ENCODE measurements at regions not wholly inside any gene's neighbourhood (a gene's known extent, or its start where the extent isn't known, plus 50 kb on each side); places are given as distances from the start of the nearest gene placed in this dataset.

DNA sequence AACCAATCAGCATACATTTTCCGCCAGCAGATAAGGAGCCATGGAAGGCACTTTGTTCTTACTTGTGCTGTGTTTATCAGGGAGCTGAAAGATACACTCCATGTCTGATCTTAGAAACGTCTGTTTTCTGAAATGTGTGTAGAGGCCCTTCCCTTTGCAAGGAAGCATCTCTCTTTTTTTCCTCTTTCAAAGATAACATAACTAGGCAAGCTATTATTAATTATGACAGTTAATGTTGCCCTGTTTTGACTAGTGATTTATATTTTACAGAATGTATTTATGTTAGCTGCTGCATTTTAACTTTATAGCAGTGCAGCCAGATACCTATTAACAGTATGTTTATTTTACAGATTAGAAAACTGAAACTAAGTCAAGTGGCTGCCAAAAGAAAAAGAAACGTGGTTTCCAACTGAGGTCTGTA lies 683.2 kb upstream of the IGFBP3 start (continued):
- TF ChIP-seq ELF4 (CRISPR knock-in tag; IDR thresholded peaks at IDR 0.05; ENCODE audit: low read depth), result no peak
- TF ChIP-seq, protein P1, sequence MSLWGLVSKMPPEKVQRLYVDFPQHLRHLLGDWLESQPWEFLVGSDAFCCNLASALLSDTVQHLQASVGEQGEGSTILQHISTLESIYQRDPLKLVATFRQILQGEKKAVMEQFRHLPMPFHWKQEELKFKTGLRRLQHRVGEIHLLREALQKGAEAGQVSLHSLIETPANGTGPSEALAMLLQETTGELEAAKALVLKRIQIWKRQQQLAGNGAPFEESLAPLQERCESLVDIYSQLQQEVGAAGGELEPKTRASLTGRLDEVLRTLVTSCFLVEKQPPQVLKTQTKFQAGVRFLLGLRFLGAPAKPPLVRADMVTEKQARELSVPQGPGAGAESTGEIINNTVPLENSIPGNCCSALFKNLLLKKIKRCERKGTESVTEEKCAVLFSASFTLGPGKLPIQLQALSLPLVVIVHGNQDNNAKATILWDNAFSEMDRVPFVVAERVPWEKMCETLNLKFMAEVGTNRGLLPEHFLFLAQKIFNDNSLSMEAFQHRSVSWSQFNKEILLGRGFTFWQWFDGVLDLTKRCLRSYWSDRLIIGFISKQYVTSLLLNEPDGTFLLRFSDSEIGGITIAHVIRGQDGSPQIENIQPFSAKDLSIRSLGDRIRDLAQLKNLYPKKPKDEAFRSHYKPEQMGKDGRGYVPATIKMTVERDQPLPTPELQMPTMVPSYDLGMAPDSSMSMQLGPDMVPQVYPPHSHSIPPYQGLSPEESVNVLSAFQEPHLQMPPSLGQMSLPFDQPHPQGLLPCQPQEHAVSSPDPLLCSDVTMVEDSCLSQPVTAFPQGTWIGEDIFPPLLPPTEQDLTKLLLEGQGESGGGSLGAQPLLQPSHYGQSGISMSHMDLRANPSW (CRISPR knock-in tag; conservative IDR thresholded peaks at IDR 0.05; ENCODE audit: low read depth), result no peak
- no peak for TF ChIP-seq NR3C1 (CRISPR knock-in tag; conservative IDR thresholded peaks at IDR 0.05; ENCODE audit: low read depth)
- TF ChIP-seq ATF1 (CRISPR knock-in tag; IDR thresholded peaks at IDR 0.05), result no peak
- TF ChIP-seq FOXJ3 (CRISPR knock-in tag; IDR thresholded peaks at IDR 0.05; ENCODE audit: borderline replicate concordance), result no peak
- TF ChIP-seq, protein P2, sequence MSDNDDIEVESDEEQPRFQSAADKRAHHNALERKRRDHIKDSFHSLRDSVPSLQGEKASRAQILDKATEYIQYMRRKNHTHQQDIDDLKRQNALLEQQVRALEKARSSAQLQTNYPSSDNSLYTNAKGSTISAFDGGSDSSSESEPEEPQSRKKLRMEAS (CRISPR knock-in tag; IDR thresholded peaks at IDR 0.05), result no peak
- no peak for TF ChIP-seq GABPB1 (CRISPR knock-in tag; IDR thresholded peaks at IDR 0.05)
- TF ChIP-seq, protein P3, sequence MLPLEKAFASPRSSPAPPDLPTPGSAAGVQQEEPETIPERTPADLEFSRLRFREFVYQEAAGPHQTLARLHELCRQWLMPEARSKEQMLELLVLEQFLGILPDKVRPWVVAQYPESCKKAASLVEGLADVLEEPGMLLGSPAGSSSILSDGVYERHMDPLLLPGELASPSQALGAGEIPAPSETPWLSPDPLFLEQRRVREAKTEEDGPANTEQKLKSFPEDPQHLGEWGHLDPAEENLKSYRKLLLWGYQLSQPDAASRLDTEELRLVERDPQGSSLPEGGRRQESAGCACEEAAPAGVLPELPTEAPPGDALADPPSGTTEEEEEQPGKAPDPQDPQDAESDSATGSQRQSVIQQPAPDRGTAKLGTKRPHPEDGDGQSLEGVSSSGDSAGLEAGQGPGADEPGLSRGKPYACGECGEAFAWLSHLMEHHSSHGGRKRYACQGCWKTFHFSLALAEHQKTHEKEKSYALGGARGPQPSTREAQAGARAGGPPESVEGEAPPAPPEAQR (CRISPR knock-in tag; IDR thresholded peaks at IDR 0.05), result no peak
- TF ChIP-seq, protein P4, sequence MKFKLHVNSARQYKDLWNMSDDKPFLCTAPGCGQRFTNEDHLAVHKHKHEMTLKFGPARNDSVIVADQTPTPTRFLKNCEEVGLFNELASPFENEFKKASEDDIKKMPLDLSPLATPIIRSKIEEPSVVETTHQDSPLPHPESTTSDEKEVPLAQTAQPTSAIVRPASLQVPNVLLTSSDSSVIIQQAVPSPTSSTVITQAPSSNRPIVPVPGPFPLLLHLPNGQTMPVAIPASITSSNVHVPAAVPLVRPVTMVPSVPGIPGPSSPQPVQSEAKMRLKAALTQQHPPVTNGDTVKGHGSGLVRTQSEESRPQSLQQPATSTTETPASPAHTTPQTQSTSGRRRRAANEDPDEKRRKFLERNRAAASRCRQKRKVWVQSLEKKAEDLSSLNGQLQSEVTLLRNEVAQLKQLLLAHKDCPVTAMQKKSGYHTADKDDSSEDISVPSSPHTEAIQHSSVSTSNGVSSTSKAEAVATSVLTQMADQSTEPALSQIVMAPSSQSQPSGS (CRISPR knock-in tag; IDR thresholded peaks at IDR 0.05; ENCODE audit: borderline replicate concordance, low read depth), result no peak
- TF ChIP-seq NFE2L1 (CRISPR knock-in tag; IDR thresholded peaks at IDR 0.05), result no peak
- TF ChIP-seq, protein P5, sequence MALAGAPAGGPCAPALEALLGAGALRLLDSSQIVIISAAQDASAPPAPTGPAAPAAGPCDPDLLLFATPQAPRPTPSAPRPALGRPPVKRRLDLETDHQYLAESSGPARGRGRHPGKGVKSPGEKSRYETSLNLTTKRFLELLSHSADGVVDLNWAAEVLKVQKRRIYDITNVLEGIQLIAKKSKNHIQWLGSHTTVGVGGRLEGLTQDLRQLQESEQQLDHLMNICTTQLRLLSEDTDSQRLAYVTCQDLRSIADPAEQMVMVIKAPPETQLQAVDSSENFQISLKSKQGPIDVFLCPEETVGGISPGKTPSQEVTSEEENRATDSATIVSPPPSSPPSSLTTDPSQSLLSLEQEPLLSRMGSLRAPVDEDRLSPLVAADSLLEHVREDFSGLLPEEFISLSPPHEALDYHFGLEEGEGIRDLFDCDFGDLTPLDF (CRISPR knock-in tag; IDR thresholded peaks at IDR 0.05), result no peak

DNA sequence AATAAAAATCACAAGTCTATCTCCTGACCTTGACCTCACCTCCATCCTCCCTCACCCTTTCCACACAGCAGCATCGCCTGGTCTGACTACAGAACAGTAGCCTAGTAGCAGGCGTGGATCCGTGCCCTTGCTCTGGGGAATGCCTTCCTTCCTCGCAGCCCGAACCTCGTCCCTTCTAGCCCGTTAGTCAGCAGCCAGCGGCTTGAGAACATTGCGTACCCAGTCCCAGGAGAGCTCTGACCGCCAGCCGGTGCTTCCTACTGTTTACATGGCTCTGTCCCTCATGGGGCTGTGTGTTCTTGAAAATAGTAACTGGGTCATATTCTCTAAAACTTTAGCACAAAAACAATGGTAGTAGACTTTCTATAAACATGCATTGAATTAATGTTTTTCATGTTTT lies 682.7 kb upstream of the IGFBP3 start:
- no peaks in the 10 kb centered on the region for H3K9me3 Mint-ChIP-seq
- POLR2A ChIA-PET, result no interaction called here

More for the DNA sequence above, 682.7 kb upstream of the IGFBP3 start:
- Mint-ChIP-seq H3K4me3 (no peak overlapping the region), H3K27ac (no peak overlapping the region), H3K36me3 (no peaks in the 10 kb centered on the region), H3K4me1 (no peaks in the 10 kb centered on the region), H3K27me3 (ENCODE audit: low read depth) (no peaks in the 10 kb centered on the region; the same call in 1 of the 2 replicates)
- ATAC-seq, result no peak
- CTCF ChIA-PET, result no interaction called here
- TF ChIP-seq ZNF396 (CRISPR knock-in tag; IDR thresholded peaks at IDR 0.05; ENCODE audit: borderline replicate concordance) (no peak), FOXP1 (CRISPR knock-in tag; IDR thresholded peaks at IDR 0.05; ENCODE audit: borderline replicate concordance) (no peak), ZNF232 (CRISPR knock-in tag; IDR thresholded peaks at IDR 0.05) (no peak), CBFB (CRISPR knock-in tag; IDR thresholded peaks at IDR 0.05; ENCODE audit: low read depth) (no peak), ZBTB21 (CRISPR knock-in tag; IDR thresholded peaks at IDR 0.05; ENCODE audit: borderline replicate concordance) (no peak), SMAD4 (CRISPR knock-in tag; IDR thresholded peaks at IDR 0.05) (no peak), NR2C2 (CRISPR knock-in tag; IDR thresholded peaks at IDR 0.05) (no peak)
- TF ChIP-seq, protein P6, sequence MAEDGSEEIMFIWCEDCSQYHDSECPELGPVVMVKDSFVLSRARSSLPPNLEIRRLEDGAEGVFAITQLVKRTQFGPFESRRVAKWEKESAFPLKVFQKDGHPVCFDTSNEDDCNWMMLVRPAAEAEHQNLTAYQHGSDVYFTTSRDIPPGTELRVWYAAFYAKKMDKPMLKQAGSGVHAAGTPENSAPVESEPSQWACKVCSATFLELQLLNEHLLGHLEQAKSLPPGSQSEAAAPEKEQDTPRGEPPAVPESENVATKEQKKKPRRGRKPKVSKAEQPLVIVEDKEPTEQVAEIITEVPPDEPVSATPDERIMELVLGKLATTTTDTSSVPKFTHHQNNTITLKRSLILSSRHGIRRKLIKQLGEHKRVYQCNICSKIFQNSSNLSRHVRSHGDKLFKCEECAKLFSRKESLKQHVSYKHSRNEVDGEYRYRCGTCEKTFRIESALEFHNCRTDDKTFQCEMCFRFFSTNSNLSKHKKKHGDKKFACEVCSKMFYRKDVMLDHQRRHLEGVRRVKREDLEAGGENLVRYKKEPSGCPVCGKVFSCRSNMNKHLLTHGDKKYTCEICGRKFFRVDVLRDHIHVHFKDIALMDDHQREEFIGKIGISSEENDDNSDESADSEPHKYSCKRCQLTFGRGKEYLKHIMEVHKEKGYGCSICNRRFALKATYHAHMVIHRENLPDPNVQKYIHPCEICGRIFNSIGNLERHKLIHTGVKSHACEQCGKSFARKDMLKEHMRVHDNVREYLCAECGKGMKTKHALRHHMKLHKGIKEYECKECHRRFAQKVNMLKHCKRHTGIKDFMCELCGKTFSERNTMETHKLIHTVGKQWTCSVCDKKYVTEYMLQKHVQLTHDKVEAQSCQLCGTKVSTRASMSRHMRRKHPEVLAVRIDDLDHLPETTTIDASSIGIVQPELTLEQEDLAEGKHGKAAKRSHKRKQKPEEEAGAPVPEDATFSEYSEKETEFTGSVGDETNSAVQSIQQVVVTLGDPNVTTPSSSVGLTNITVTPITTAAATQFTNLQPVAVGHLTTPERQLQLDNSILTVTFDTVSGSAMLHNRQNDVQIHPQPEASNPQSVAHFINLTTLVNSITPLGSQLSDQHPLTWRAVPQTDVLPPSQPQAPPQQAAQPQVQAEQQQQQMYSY (CRISPR knock-in tag; IDR thresholded peaks at IDR 0.05), result no peak
- TF ChIP-seq, protein P1 (CRISPR knock-in tag; conservative IDR thresholded peaks at IDR 0.05; ENCODE audit: low read depth), result no peak
- TF ChIP-seq, protein P7, sequence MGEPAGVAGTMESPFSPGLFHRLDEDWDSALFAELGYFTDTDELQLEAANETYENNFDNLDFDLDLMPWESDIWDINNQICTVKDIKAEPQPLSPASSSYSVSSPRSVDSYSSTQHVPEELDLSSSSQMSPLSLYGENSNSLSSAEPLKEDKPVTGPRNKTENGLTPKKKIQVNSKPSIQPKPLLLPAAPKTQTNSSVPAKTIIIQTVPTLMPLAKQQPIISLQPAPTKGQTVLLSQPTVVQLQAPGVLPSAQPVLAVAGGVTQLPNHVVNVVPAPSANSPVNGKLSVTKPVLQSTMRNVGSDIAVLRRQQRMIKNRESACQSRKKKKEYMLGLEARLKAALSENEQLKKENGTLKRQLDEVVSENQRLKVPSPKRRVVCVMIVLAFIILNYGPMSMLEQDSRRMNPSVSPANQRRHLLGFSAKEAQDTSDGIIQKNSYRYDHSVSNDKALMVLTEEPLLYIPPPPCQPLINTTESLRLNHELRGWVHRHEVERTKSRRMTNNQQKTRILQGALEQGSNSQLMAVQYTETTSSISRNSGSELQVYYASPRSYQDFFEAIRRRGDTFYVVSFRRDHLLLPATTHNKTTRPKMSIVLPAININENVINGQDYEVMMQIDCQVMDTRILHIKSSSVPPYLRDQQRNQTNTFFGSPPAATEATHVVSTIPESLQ (CRISPR knock-in tag; IDR thresholded peaks at IDR 0.05), result no peak
- DNase-seq (ENCODE audit: low spot score), result no peak
